ENCODE measurements at regions not wholly inside any gene's neighbourhood (a gene's known extent, or its start where the extent isn't known, plus 50 kb on each side); places are given as distances from the start of the nearest gene placed in this dataset.

GRCh38 chr11:28461846-28462245 lies 353.7 kb downstream of the METTL15 start:
- ATAC-seq (no peak), DNase-seq (ENCODE audit: low read depth, low spot score) (no peak)
- Histone ChIP-seq H3K4me1 (ENCODE audit: control insufficient read depth, insufficient read depth, low read length) (no peaks in the 10 kb centered on the region), H3K27me3 (ENCODE audit: control insufficient read depth, insufficient read depth, low read length) (no peaks in the 10 kb centered on the region), H3K9me3 (ENCODE audit: control insufficient read depth, insufficient read depth, low read depth, low read length) (no peaks in the 10 kb centered on the region), H3K36me3 (ENCODE audit: control insufficient read depth, insufficient read depth, low read length) (no peaks in the 10 kb centered on the region), H3K27ac (ENCODE audit: low read length) (no peak overlapping the region), H3K4me3 (ENCODE audit: low read depth in 2 of 2, low read length in 2 of 2) (no peak overlapping the region)
- CTCF ChIA-PET = no interaction called here
- in situ Hi-C loops (cut with HindIII; ENCODE audit: low pct_unique_long_range_greater_than_20kb, low sequenced_read_pairs) = no loop called here
- BruUV-seq (replicated peaks) = no TSS peak
- TF ChIP-seq POLR2AphosphoS5 (IDR thresholded peaks at IDR 0.05; ENCODE audit: low read depth, low read length) (no peak), TCF7L2 (IDR thresholded peaks at IDR 0.05; ENCODE audit: low read depth, low read length) (no peak), CTCF (IDR thresholded peaks at IDR 0.05) (no peak), SIN3A (IDR thresholded peaks at IDR 0.05; ENCODE audit: borderline replicate concordance, insufficient read depth, low read depth, low read length) (no peak), REST (IDR thresholded peaks at IDR 0.05; ENCODE audit: insufficient read depth in 1 of 2, low read depth in 2 of 2, low read length in 1 of 2) (no peak)
- intact Hi-C loops (cut with micrococcal nuclease; ENCODE audit: unreplicated experiment) = no loop called here
- POLR2A ChIA-PET = no interaction called here

GRCh38 chr11:28461338-28461737 lies 353.1 kb downstream of the METTL15 start:
- Histone ChIP-seq H3K27me3 (ENCODE audit: control insufficient read depth, insufficient read depth, low read length) (no peaks in the 10 kb centered on the region), H3K27ac (ENCODE audit: low read length) (no peak overlapping the region), H3K4me1 (ENCODE audit: control insufficient read depth, insufficient read depth, low read length) (no peaks in the 10 kb centered on the region), H3K36me3 (ENCODE audit: control insufficient read depth, insufficient read depth, low read length) (no peaks in the 10 kb centered on the region), H3K4me3 (ENCODE audit: low read depth in 2 of 2, low read length in 2 of 2) (no peak overlapping the region), H3K9me3 (ENCODE audit: control insufficient read depth, insufficient read depth, low read depth, low read length) (no peaks in the 10 kb centered on the region)
- ChIA-PET POLR2A (no interaction called here), CTCF (no interaction called here)
- no peak for ATAC-seq
- BruUV-seq (replicated peaks) = no TSS peak
- no peak for DNase-seq (ENCODE audit: low read depth, low spot score)
- intact Hi-C loops (cut with micrococcal nuclease; ENCODE audit: unreplicated experiment) (no loop called here), in situ Hi-C loops (cut with HindIII; ENCODE audit: low pct_unique_long_range_greater_than_20kb, low sequenced_read_pairs) (no loop called here)
- no peak for TF ChIP-seq SIN3A (IDR thresholded peaks at IDR 0.05; ENCODE audit: borderline replicate concordance, insufficient read depth, low read depth, low read length)
- no peak for TF ChIP-seq CTCF (IDR thresholded peaks at IDR 0.05)
- no peak for TF ChIP-seq TCF7L2 (IDR thresholded peaks at IDR 0.05; ENCODE audit: low read depth, low read length)
- no peak for TF ChIP-seq POLR2AphosphoS5 (IDR thresholded peaks at IDR 0.05; ENCODE audit: low read depth, low read length)
- TF ChIP-seq REST (IDR thresholded peaks at IDR 0.05; ENCODE audit: insufficient read depth in 1 of 2, low read depth in 2 of 2, low read length in 1 of 2) = no peak
